Activated CD8-positive, alpha-beta T cell treated with anti-CD3 and anti-CD28 coated beads for 36 hours (primary cell): ENCODE measurements at regions not wholly inside any gene's neighbourhood (a gene's known extent, or its start where the extent isn't known, plus 50 kb on each side); places are given as distances from the start of the nearest gene placed in this dataset.

Experiments
- ATAC-seq: fragments of 200-7000 bp; cut with Tn5 transposase; one replicate; pipeline ENCODE4 v1.10.0; 2021; ENCODE audit warnings: mild to moderate bottlenecking, moderate library complexity
- CTCF ChIA-PET: fragments of 350-600 bp; sonication (Branson Sonifier 250); formaldehyde crosslinking; loops from one replicate; lab custom pipeline; 2021; ENCODE audit warnings: antibody characterized with exemption; lab: Charles Lee
- POLR2A ChIA-PET: fragments of 350-600 bp; sonication (Branson Sonifier 250); formaldehyde crosslinking; loops from one replicate; lab custom pipeline; 2021; ENCODE audit warnings: antibody characterized with exemption; lab: Charles Lee
- DNase-seq: peaks from one replicate; pipeline ENCODE4 v3.0.0-alpha.2; 2020
- H3K27ac Mint-ChIP-seq: one replicate; pipeline ENCODE4 v1.8.0; 2021; ENCODE audit warnings: mild to moderate bottlenecking, mixed read lengths
- H3K27me3 Mint-ChIP-seq: one replicate; pipeline ENCODE4 v1.8.0; 2021; ENCODE audit warnings: mixed read lengths
- H3K36me3 Mint-ChIP-seq: one replicate; pipeline ENCODE4 v1.8.0; 2021; ENCODE audit warnings: low read depth, mixed read lengths
- H3K4me1 Mint-ChIP-seq: one replicate; pipeline ENCODE4 v1.8.0; 2021; ENCODE audit warnings: low read depth, mixed read lengths
- H3K4me3 Mint-ChIP-seq: one replicate; pipeline ENCODE4 v1.8.0; 2021; ENCODE audit warnings: mild to moderate bottlenecking, moderate library complexity, mixed read lengths
- H3K9me3 Mint-ChIP-seq: one replicate; pipeline ENCODE4 v1.8.0; 2021; ENCODE audit warnings: mixed read lengths
- CTCF ChIP-seq: fragments of 200-600 bp; IDR thresholded peaks from one replicate; pipeline ENCODE4 v1.8.0; 2022; ENCODE audit warnings: antibody characterized with exemption, mild to moderate bottlenecking
- intact Hi-C: fragments of 100-400 bp; cut with micrococcal nuclease; formaldehyde crosslinking; loops from one replicate; pipeline ENCODE4 v1.10.0; 2022

GRCh38 chr11:121688055-121688491 lies 235.3 kb upstream of the SORL1-AS1 start:
- Mint-ChIP-seq H3K36me3 (no peaks in the 10 kb centered on the region), H3K9me3 (no peaks in the 10 kb centered on the region), H3K27me3 (peaks cover 5% of the 10 kb centered on the region), H3K27ac (no peak overlapping the region), H3K4me3 (no peak overlapping the region), H3K4me1 (no peaks in the 10 kb centered on the region)
- CTCF ChIA-PET: no interaction called here
- intact Hi-C loops: no loop called here
- ATAC-seq (no peak), DNase-seq (no peak)
- POLR2A ChIA-PET: no interaction called here
- TF ChIP-seq CTCF: no peak

GRCh38 chr11:121683791-121684190 lies 231.0 kb upstream of the SORL1-AS1 start:
- H3K4me1 Mint-ChIP-seq: no peaks in the 10 kb centered on the region
- no peak overlapping the region for H3K4me3 Mint-ChIP-seq
- ATAC-seq (no peak), DNase-seq (no peak)
- TF ChIP-seq CTCF: no peak
- intact Hi-C loops: no loop called here
- no peaks in the 10 kb centered on the region for H3K36me3 Mint-ChIP-seq
- peaks cover 1% of the 10 kb centered on the region for H3K27me3 Mint-ChIP-seq
- POLR2A ChIA-PET: no interaction called here
- CTCF ChIA-PET: interaction anchor here (1.0 kb wide), 1 partner anchor 519 kb away, joined by 3 read pairs; no protein-coding TSS in a partner anchor
- no peaks in the 10 kb centered on the region for H3K9me3 Mint-ChIP-seq
- H3K27ac Mint-ChIP-seq: no peak overlapping the region
